HepG2 (cell line): ENCODE measurements at regions not wholly inside any gene's neighbourhood (a gene's known extent, or its start where the extent isn't known, plus 50 kb on each side); places are given as distances from the start of the nearest gene placed in this dataset.

Experiments
- CREB3 ChIP-seq: sonication (generic); formaldehyde crosslinking; IDR thresholded peaks from 2 replicates; pipeline ENCODE4 v1.5.0; 2020; ENCODE audit warnings: missing genetic modification reagents
- CTCF ChIP-seq: sonication (generic); formaldehyde crosslinking; IDR thresholded peaks from 2 replicates; pipeline ENCODE4 v1.5.0; 2020; ENCODE audit warnings: mild to moderate bottlenecking, missing genetic modification reagents, moderate library complexity
- EZH2 ChIP-seq: conservative IDR thresholded peaks from 2 replicates; pipeline ENCODE4 v1.6.1; 2012; ENCODE audit warnings: mild to moderate bottlenecking, low read depth, low read length, moderate library complexity
- FUBP1 ChIP-seq: sonication (generic); formaldehyde crosslinking; IDR thresholded peaks from 2 replicates; pipeline ENCODE4 v1.5.1; 2020; ENCODE audit warnings: missing genetic modification reagents, mild to moderate bottlenecking, borderline replicate concordance
- IKZF1 ChIP-seq: fragments of 450-650 bp; IDR thresholded peaks from 2 replicates; pipeline ENCODE4 v1.7.1; 2016
- MTA1 ChIP-seq: sonication (generic); formaldehyde crosslinking; IDR thresholded peaks from 2 replicates; pipeline ENCODE4 v1.4.0; 2020; ENCODE audit warnings: missing genetic modification reagents, mild to moderate bottlenecking, borderline replicate concordance
- POLR2A ChIP-seq, 2 experiments: IDR thresholded peaks; 2 replicates each; pipeline ENCODE4 v1.6.1; 2011; ENCODE audit warnings: low read depth in 2 of 2, low read length in 2 of 2, mild to moderate bottlenecking in 1 of 2, moderate library complexity in 1 of 2; ENCODE audit not compliant: insufficient read depth in 1 of 2
- SNRNP70 ChIP-seq: fragments of 200-400 bp; formaldehyde crosslinking; IDR thresholded peaks from 2 replicates; pipeline ENCODE4 v1.6.1; 2017; ENCODE audit warnings: mild to moderate bottlenecking, low read depth, low read length, moderate library complexity
- UBTF ChIP-seq: sonication (generic); formaldehyde crosslinking; IDR thresholded peaks from 2 replicates; pipeline ENCODE4 v1.4.0; 2020; ENCODE audit warnings: mild to moderate bottlenecking, missing genetic modification reagents
- ZBTB21 ChIP-seq: sonication (generic); formaldehyde crosslinking; IDR thresholded peaks from 2 replicates; pipeline ENCODE4 v1.4.0; 2020; ENCODE audit warnings: missing genetic modification reagents
- ZNF639 ChIP-seq: conservative IDR thresholded peaks from 2 replicates; pipeline ENCODE4 v1.6.1; 2018; ENCODE audit warnings: missing genetic modification reagents
- ZNF747 ChIP-seq: sonication (generic); formaldehyde crosslinking; IDR thresholded peaks from 2 replicates; pipeline ENCODE4 v1.8.1; 2023; ENCODE audit warnings: missing genetic modification reagents, mild to moderate bottlenecking, borderline replicate concordance
- ZNF768 ChIP-seq: sonication (generic); formaldehyde crosslinking; IDR thresholded peaks from 2 replicates; pipeline ENCODE4 v1.4.0; 2020; ENCODE audit warnings: missing genetic modification reagents

GRCh38 chrX:43083016-43083415 is 305.1 kb upstream of the PPP1R2C start:
- TF ChIP-seq CTCF (CRISPR knock-in tag) (no peak), POLR2A (IDR thresholded peaks at IDR 0.05; ENCODE audit: insufficient read depth in 1 of 2, low read depth in 2 of 2, low read length in 2 of 2) (no peak), UBTF (CRISPR knock-in tag) (no peak), SNRNP70 (no peak), ZBTB21 (CRISPR knock-in tag) (no peak), MTA1 (CRISPR knock-in tag) (no peak), CREB3 (CRISPR knock-in tag) (no peak), IKZF1 (no peak), EZH2 (no peak), FUBP1 (CRISPR knock-in tag) (no peak), ZNF639 (CRISPR knock-in tag) (no peak), ZNF747 (CRISPR knock-in tag) (no peak), ZNF768 (CRISPR knock-in tag) (no peak)
